Effector memory CD8-positive, alpha-beta T cell (primary cell): ENCODE measurements at regions not wholly inside any gene's neighbourhood (a gene's known extent, or its start where the extent isn't known, plus 50 kb on each side); places are given as distances from the start of the nearest gene placed in this dataset.

Experiments
- ATAC-seq: fragments of 150-1000 bp; cut with Tn5 transposase; replicated peaks from 2 replicates; pipeline ENCODE4 v1.10.0; 2021; ENCODE audit warnings: mild to moderate bottlenecking, moderate library complexity
- DNase-seq, 3 experiments: peaks; one replicate each; pipeline ENCODE4 v3.0.0; 2021
- H3K27ac Mint-ChIP-seq, 2 donors: one replicate each; pipeline ENCODE4 v1.8.0; 2022; ENCODE audit warnings: mild to moderate bottlenecking in 2 of 2, mixed read lengths in 2 of 2, moderate library complexity in 2 of 2
- H3K27me3 Mint-ChIP-seq, 2 donors: one replicate each; pipeline ENCODE4 v1.8.0; 2022; ENCODE audit warnings: mixed read lengths in 2 of 2
- H3K36me3 Mint-ChIP-seq: one replicate; pipeline ENCODE4 v1.8.0; 2022; ENCODE audit warnings: mild to moderate bottlenecking, moderate library complexity, mixed read lengths; ENCODE audit not compliant: insufficient read depth
- H3K4me1 Mint-ChIP-seq, 2 donors: one replicate each; pipeline ENCODE4 v1.8.0; 2022; ENCODE audit warnings: low read depth in 2 of 2, mixed read lengths in 2 of 2
- H3K4me3 Mint-ChIP-seq, 2 donors: one replicate each; pipeline ENCODE4 v1.8.0; 2022; ENCODE audit warnings: mild to moderate bottlenecking in 2 of 2, mixed read lengths in 2 of 2, moderate library complexity in 2 of 2
- H3K9me3 Mint-ChIP-seq, 2 donors: one replicate each; pipeline ENCODE4 v1.8.0; 2022; ENCODE audit warnings: mixed read lengths in 2 of 2

GRCh38 chr2:129698593-129698992, 280.9 kb upstream of the RAB6C start:
- ATAC-seq (no peak), DNase-seq (no peak)
- peaks cover 0 to 14% of the 10 kb centered on the region in 2 donors for H3K9me3 Mint-ChIP-seq
- H3K4me1 Mint-ChIP-seq, result no peaks in the 10 kb centered on the region
- no peaks in the 10 kb centered on the region for H3K36me3 Mint-ChIP-seq
- H3K27ac Mint-ChIP-seq, result no peak overlapping the region
- H3K27me3 Mint-ChIP-seq, result no peaks in the 10 kb centered on the region
- H3K4me3 Mint-ChIP-seq, result no peak overlapping the region

GRCh38 chr2:129699781-129700573, 279.5 kb upstream of the RAB6C start:
- Mint-ChIP-seq H3K36me3 (no peaks in the 10 kb centered on the region), H3K27ac (no peak overlapping the region), H3K27me3 (peaks cover 0 to 10% of the 10 kb centered on the region in 2 donors), H3K9me3 (peaks cover 0 to 14% of the 10 kb centered on the region in 2 donors), H3K4me1 (no peaks in the 10 kb centered on the region), H3K4me3 (no peak overlapping the region)
- ATAC-seq (no peak), DNase-seq (no peak)

GRCh38 chr2:129702416-129703176, 276.9 kb upstream of the RAB6C start:
- ATAC-seq, result no peak
- Mint-ChIP-seq H3K27me3 (peaks cover 0 to 10% of the 10 kb centered on the region in 2 donors), H3K27ac (no peak overlapping the region), H3K4me3 (no peak overlapping the region), H3K9me3 (peaks cover 0 to 14% of the 10 kb centered on the region in 2 donors), H3K4me1 (no peaks in the 10 kb centered on the region), H3K36me3 (no peaks in the 10 kb centered on the region)
- DNase-seq, result no peak

DNA sequence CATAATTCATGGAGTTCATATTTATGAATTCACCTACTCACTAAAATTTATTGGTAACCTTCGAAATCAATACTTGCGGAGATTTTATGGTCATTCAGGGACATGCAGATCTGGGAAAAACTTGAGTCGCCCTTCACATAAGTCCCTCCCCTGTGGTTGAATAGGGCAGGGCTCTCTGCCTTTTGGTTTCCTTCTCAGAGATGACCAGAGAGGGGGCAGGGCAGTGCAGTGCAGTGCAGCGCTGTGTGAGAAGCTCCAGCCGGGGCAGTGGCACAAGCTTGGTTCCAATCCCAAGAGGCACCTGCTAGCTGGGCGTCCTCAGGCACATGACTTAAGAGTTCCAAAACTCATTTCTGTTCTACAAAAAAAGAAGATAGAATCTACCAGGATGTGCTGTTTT, 274.4 kb upstream of the RAB6C start:
- H3K27ac Mint-ChIP-seq, result no peak overlapping the region
- H3K36me3 Mint-ChIP-seq, result no peaks in the 10 kb centered on the region
- no peak overlapping the region for H3K4me3 Mint-ChIP-seq
- peaks cover 0 to 14% of the 10 kb centered on the region in 2 donors for H3K9me3 Mint-ChIP-seq
- peaks cover 0 to 10% of the 10 kb centered on the region in 2 donors for H3K27me3 Mint-ChIP-seq
- ATAC-seq (no peak), DNase-seq (no peak)
- no peaks in the 10 kb centered on the region for H3K4me1 Mint-ChIP-seq

- Mint-ChIP-seq H3K27me3 (peaks cover 0 to 10% of the 10 kb centered on the region in 2 donors), H3K4me1 (no peaks in the 10 kb centered on the region), H3K9me3 (no peaks in the 10 kb centered on the region), H3K27ac (no peak overlapping the region), H3K36me3 (no peaks in the 10 kb centered on the region), H3K4me3 (no peak overlapping the region)
- no peak for ATAC-seq
- no peak for DNase-seq
Observed at GRCh38 chr2:129707800-129708199, 271.7 kb upstream of the RAB6C start.

GRCh38 chr2:129708221-129708967, 271.1 kb upstream of the RAB6C start:
- H3K9me3 Mint-ChIP-seq, result no peaks in the 10 kb centered on the region
- H3K27me3 Mint-ChIP-seq, result peaks cover 0 to 10% of the 10 kb centered on the region in 2 donors
- H3K4me1 Mint-ChIP-seq, result no peaks in the 10 kb centered on the region
- no peak overlapping the region for H3K4me3 Mint-ChIP-seq
- ATAC-seq (no peak), DNase-seq (no peak)
- H3K27ac Mint-ChIP-seq, result no peak overlapping the region
- H3K36me3 Mint-ChIP-seq, result no peaks in the 10 kb centered on the region

GRCh38 chr2:129709001-129709955, 270.2 kb upstream of the RAB6C start:
- H3K36me3 Mint-ChIP-seq, result no peaks in the 10 kb centered on the region
- H3K4me1 Mint-ChIP-seq, result no peaks in the 10 kb centered on the region
- peaks cover 0 to 8% of the 10 kb centered on the region in 2 donors for H3K27me3 Mint-ChIP-seq
- no peak overlapping the region for H3K4me3 Mint-ChIP-seq
- ATAC-seq (no peak), DNase-seq (no peak)
- no peaks in the 10 kb centered on the region for H3K9me3 Mint-ChIP-seq
- no peak overlapping the region for H3K27ac Mint-ChIP-seq

- Mint-ChIP-seq H3K27ac (no peak overlapping the region), H3K9me3 (no peaks in the 10 kb centered on the region), H3K36me3 (no peaks in the 10 kb centered on the region), H3K27me3 (no peaks in the 10 kb centered on the region), H3K4me1 (no peaks in the 10 kb centered on the region), H3K4me3 (no peak overlapping the region)
- ATAC-seq (no peak), DNase-seq (no peak)
Observed at GRCh38 chr2:129709956-129710598, 269.4 kb upstream of the RAB6C start.

GRCh38 chr2:129710670-129711495, 268.6 kb upstream of the RAB6C start:
- ATAC-seq (no peak), DNase-seq (no peak)
- H3K9me3 Mint-ChIP-seq, result no peaks in the 10 kb centered on the region
- H3K27ac Mint-ChIP-seq, result no peak overlapping the region
- H3K4me1 Mint-ChIP-seq, result no peaks in the 10 kb centered on the region
- no peaks in the 10 kb centered on the region for H3K27me3 Mint-ChIP-seq
- no peaks in the 10 kb centered on the region for H3K36me3 Mint-ChIP-seq
- no peak overlapping the region for H3K4me3 Mint-ChIP-seq

GRCh38 chr2:129711816-129712675, 267.4 kb upstream of the RAB6C start:
- Mint-ChIP-seq H3K27ac (no peak overlapping the region), H3K9me3 (no peaks in the 10 kb centered on the region), H3K4me1 (no peaks in the 10 kb centered on the region), H3K27me3 (no peaks in the 10 kb centered on the region), H3K36me3 (no peaks in the 10 kb centered on the region), H3K4me3 (no peak overlapping the region)
- ATAC-seq (no peak), DNase-seq (no peak)

DNA sequence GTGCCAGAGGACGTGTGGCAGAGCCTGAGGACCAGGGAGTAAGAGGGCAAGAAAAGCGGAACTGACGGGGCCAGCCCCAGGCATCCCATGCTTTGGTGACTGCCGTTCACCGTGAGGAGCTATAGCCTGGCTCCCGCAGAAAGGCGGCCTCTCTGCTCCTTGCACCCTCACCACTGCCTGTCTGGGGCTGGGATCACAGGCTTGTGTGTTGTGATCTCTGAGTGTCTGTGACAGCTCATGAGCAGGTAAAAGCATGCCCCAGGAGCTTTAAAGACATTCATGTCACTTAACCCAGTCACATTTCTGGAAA, 266.8 kb upstream of the RAB6C start:
- no peak overlapping the region for H3K4me3 Mint-ChIP-seq
- no peaks in the 10 kb centered on the region for H3K9me3 Mint-ChIP-seq
- H3K4me1 Mint-ChIP-seq, result no peaks in the 10 kb centered on the region
- ATAC-seq (no peak), DNase-seq (no peak)
- H3K27me3 Mint-ChIP-seq, result no peaks in the 10 kb centered on the region
- no peaks in the 10 kb centered on the region for H3K36me3 Mint-ChIP-seq
- no peak overlapping the region for H3K27ac Mint-ChIP-seq
